Keratinocyte (primary cell): ENCODE measurements at regions not wholly inside any gene's neighbourhood (a gene's known extent, or its start where the extent isn't known, plus 50 kb on each side); places are given as distances from the start of the nearest gene placed in this dataset.

Experiments used
- CTCF ChIP-seq, 3 experiments: IDR thresholded peaks in 1 of 3; conservative IDR thresholded peaks in 1 of 3; optimal IDR thresholded peaks in 1 of 3; 2 replicates in 2 of 3; 3 replicates in 1 of 3; pipeline versions ENCODE3 to v1.5.1; 2011; ENCODE audit warnings: low read length in 3 of 3, mild to moderate bottlenecking in 3 of 3, moderate library complexity in 2 of 3, control low read depth in 1 of 3, inconsistent platforms in 1 of 3; ENCODE audit not compliant: insufficient read depth in 2 of 3; ENCODE audit errors: extremely low read depth in 1 of 3
- EZH2 ChIP-seq: IDR thresholded peaks from one replicate; pipeline ENCODE4 v1.6.1; 2012; ENCODE audit warnings: inconsistent platforms, mild to moderate bottlenecking, low read length, moderate library complexity

DNA sequence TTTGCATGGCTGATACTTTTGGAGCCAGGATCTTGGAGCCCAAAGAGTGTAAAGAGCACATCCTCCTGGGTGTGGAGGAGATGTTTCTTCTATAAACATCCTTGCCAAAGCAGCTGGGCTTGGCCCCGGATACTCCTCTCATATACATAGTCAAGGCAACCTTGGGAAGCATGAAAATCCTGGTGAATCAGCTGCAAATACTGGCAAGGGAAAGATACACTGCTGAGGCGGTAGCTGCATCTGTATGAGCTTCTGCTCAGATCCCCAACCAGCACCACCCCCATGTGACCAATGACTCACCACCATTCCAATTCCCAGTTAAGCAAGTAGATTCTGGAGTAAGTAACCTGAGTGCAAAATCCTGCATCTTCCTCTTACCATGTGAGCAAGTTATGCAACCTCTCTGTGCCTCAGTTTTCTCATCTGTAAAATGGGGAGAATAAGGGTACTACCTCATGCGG, 567.4 kb downstream of the MED13L start:
- TF ChIP-seq CTCF (optimal IDR thresholded peaks at IDR 0.05 in 1 of 3, IDR thresholded peaks at IDR 0.05 in 1 of 3, conservative IDR thresholded peaks at IDR 0.05 in 1 of 3; ENCODE audit: extremely low read depth in 1 of 3, insufficient read depth in 2 of 3, low read length in 3 of 3), result no peak
- no peak for TF ChIP-seq EZH2
